Colonic mucosa (tissue), 4 donors: ENCODE measurements at regions not wholly inside any gene's neighbourhood (a gene's known extent, or its start where the extent isn't known, plus 50 kb on each side); places are given as distances from the start of the nearest gene placed in this dataset.

ENCODE experiments used
- DNase-seq: peaks from one replicate; pipeline ENCODE4 v3.0.0-alpha.2; 2020
- H3K27ac ChIP-seq: fragments of 200-600 bp; one replicate; pipeline ENCODE4 v1.8.0; 2021
- H3K27me3 ChIP-seq: fragments of 200-600 bp; one replicate; pipeline ENCODE4 v1.8.0; 2021
- H3K36me3 ChIP-seq: fragments of 200-600 bp; one replicate; pipeline ENCODE4 v1.8.0; 2021
- H3K4me1 ChIP-seq: fragments of 200-600 bp; one replicate; pipeline ENCODE4 v1.8.0; 2021; ENCODE audit warnings: mild to moderate bottlenecking
- H3K4me3 ChIP-seq: fragments of 200-600 bp; one replicate; pipeline ENCODE4 v1.8.0; 2021
- H3K9ac ChIP-seq, 2 donors: one replicate each; pipeline ENCODE4 v1.7.0; 2013; ENCODE audit warnings: control low read depth in 2 of 2, low read depth in 2 of 2, low read length in 2 of 2
- H3K9me3 ChIP-seq: fragments of 200-600 bp; one replicate; pipeline ENCODE4 v1.8.0; 2021
- intact Hi-C: fragments of 100-400 bp; cut with DNase I; formaldehyde crosslinking; loops from one replicate; pipeline ENCODE4 v1.14.1; 2022
- TF ChIP-seq, protein P1 (sequence below): fragments of 200-600 bp; IDR thresholded peaks from one replicate; pipeline ENCODE4 v1.8.0; 2022; ENCODE audit warnings: antibody characterized with exemption, mild to moderate bottlenecking
- donor health status: healthy.
- donor health status: DM: no; HTN: no; CAD: no.
- donor health status: DM: no; HTN: no; CAD: no.

DNA sequence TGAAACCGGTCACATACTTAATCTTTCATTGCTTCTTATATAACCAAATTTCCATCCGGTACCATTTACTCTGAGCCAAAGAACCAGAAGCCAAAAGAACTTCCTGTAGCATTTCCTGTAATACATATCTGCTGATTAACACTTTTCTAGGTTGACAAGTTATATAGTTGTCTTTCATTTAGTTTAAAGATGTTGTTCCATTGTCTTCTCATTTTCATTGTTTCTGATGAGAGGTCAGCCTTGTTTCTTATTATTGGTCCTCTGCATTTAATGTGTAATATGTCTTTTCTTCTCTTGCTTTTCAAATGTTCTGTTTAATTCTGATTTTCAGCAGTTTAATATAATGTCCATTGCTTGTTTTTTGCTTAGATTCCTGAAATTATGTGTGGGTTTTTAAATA lies 214.5 kb upstream of the CCN2 start:
- Histone ChIP-seq H3K27me3 (no peaks in the 10 kb centered on the region), H3K36me3 (no peaks in the 10 kb centered on the region), H3K9ac (no peak overlapping the region), H3K27ac (no peak overlapping the region), H3K9me3 (no peaks in the 10 kb centered on the region), H3K4me1 (no peaks in the 10 kb centered on the region), H3K4me3 (no peak overlapping the region)
- TF ChIP-seq, protein P1, sequence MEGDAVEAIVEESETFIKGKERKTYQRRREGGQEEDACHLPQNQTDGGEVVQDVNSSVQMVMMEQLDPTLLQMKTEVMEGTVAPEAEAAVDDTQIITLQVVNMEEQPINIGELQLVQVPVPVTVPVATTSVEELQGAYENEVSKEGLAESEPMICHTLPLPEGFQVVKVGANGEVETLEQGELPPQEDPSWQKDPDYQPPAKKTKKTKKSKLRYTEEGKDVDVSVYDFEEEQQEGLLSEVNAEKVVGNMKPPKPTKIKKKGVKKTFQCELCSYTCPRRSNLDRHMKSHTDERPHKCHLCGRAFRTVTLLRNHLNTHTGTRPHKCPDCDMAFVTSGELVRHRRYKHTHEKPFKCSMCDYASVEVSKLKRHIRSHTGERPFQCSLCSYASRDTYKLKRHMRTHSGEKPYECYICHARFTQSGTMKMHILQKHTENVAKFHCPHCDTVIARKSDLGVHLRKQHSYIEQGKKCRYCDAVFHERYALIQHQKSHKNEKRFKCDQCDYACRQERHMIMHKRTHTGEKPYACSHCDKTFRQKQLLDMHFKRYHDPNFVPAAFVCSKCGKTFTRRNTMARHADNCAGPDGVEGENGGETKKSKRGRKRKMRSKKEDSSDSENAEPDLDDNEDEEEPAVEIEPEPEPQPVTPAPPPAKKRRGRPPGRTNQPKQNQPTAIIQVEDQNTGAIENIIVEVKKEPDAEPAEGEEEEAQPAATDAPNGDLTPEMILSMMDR, result no peak
- no peak for DNase-seq
- intact Hi-C loops, result loop anchor here (10.0 kb wide), 1 partner anchor 241 kb away; no protein-coding TSS in a partner anchor

DNA sequence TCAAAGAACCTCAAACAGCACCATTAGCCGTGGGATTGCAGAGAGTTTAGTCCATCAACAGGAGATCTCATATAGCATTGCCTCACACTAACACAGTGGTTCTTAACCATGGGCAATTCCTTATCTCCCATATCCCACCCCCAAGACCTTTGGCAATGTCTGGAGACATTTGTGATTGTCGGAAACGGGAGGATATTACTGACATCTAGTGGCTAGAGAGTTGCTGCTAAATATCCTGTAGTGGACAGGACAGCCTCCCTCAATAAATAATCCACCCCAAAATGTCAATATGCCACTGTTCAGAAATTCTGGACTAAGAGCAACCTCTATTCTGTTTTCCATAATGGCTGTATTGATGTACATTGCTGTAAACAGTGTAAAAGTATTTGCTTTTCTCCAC lies 210.1 kb upstream of the CCN2 start:
- Histone ChIP-seq H3K36me3 (no peaks in the 10 kb centered on the region), H3K4me1 (no peaks in the 10 kb centered on the region), H3K4me3 (no peak overlapping the region), H3K27ac (no peak overlapping the region), H3K9ac (no peak overlapping the region), H3K9me3 (no peaks in the 10 kb centered on the region), H3K27me3 (no peaks in the 10 kb centered on the region)
- intact Hi-C loops, result loop anchor here (5.0 to 10.0 kb wide), 2 partner anchors 214 to 236 kb away; no protein-coding TSS in a partner anchor
- DNase-seq, result no peak
- TF ChIP-seq, protein P1, result peak; percentile 49

DNA sequence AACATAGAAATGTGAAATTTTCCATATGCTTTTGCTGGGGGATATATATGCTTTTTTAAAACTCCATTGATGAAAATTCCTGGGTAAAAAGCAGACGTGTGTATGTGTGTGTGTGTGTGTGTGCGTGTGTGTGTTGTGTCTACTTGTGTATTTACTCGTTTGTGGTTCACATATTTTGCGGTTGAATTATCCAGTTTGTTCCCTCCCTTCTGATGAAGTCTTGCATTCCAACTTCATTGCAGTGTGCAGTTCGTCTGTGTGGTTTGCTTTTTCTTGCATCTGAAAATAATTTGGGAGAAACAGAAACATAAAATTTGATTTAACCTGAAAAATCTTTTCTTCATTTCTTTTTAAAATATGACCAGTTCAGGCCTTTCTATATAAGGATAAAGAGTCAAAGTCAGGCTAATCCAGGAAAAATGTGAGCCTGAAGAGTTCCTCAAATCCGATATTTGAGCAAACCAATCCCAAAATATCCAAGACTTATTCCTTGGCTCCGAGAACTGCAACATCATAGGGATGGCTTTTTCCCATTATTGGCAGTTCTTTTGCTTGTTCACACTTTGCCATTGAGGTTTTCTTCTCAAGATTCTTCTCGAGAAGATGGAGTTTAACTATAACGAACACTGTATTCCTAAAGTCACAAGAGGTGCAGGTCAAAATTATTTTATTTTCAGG lies 202.2 kb upstream of the CCN2 start:
- intact Hi-C loops, result no loop called here
- H3K4me1 ChIP-seq, result no peaks in the 10 kb centered on the region
- no peak overlapping the region for H3K9ac ChIP-seq
- no peak overlapping the region for H3K4me3 ChIP-seq
- H3K27ac ChIP-seq, result no peak overlapping the region
- DNase-seq, result no peak
- H3K27me3 ChIP-seq, result no peaks in the 10 kb centered on the region
- H3K9me3 ChIP-seq, result no peaks in the 10 kb centered on the region
- H3K36me3 ChIP-seq, result no peaks in the 10 kb centered on the region
- TF ChIP-seq, protein P1, result no peak

DNA sequence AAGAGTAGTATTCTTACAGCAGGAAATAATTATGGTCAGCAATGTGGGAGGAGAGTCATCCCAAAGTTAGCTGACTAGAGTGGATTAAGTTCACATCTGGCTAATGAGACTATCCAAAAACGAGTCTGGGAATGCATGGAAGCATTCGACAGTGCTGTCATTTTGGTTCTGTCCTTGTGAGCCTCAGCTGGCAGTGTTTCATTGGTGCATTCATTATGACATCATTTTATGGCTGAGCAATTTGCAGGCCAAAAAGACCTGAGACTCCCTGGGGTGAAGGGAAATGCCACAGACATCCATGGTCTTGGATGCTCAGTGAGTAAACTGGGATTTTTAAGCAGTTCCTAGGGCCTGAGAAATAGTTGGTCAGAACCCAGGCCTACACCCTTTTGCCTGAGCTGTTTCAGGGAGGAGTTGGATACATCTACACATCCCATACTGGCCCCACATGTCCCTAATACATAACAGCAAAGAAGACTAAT lies 196.4 kb upstream of the CCN2 start:
- Histone ChIP-seq H3K9ac (no peak overlapping the region), H3K27ac (no peak overlapping the region)
- intact Hi-C loops, result no loop called here

DNA sequence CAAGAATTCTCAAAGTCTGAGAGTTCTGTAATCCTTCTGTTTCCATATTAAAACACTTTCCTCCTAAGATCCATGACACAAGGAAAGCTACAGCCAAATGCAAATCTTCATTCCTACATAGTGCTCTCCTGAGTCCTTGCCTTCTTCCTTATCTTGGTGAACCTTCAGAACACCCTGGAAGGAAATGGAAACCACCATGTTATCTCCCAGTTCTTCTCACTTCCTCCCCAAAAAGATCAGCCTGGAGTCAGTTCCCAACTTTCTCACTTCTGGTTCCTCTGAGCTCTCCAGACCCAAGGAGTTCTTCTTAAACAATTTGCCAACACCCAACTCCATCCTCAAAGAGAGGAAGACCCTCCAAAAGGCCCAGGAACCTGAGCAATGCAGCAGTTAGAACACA lies 193.3 kb upstream of the CCN2 start:
- H3K9ac ChIP-seq, result no peak overlapping the region
- no peak overlapping the region for H3K4me3 ChIP-seq
- intact Hi-C loops, result no loop called here
- DNase-seq, result no peak
- TF ChIP-seq, protein P1, result no peak
- no peaks in the 10 kb centered on the region for H3K36me3 ChIP-seq
- H3K27ac ChIP-seq, result no peak overlapping the region
- H3K27me3 ChIP-seq, result no peaks in the 10 kb centered on the region
- H3K4me1 ChIP-seq, result no peaks in the 10 kb centered on the region
- H3K9me3 ChIP-seq, result no peaks in the 10 kb centered on the region

More for the DNA sequence above, 196.4 kb upstream of the CCN2 start:
- no peaks in the 10 kb centered on the region for H3K9me3 ChIP-seq
- H3K4me1 ChIP-seq, result no peaks in the 10 kb centered on the region
- H3K36me3 ChIP-seq, result no peaks in the 10 kb centered on the region
- no peak for DNase-seq
- no peak overlapping the region for H3K4me3 ChIP-seq
- H3K27me3 ChIP-seq, result no peaks in the 10 kb centered on the region
- TF ChIP-seq, protein P1, result no peak
